Peyer's patch (tissue), 4 donors: ENCODE measurements at regions not wholly inside any gene's neighbourhood (a gene's known extent, or its start where the extent isn't known, plus 50 kb on each side); places are given as distances from the start of the nearest gene placed in this dataset.

ENCODE experiments used
- CTCF ChIP-seq, 6 experiments: fragments of 450-650 bp in 4 of 6; fragments of 200-600 bp in 2 of 6; sonication (generic) in 1 of 6; IDR thresholded peaks; one replicate each; pipeline ENCODE4 v1.5.1; 2017 to 2019; ENCODE audit warnings: antibody characterized with exemption in 6 of 6, mild to moderate bottlenecking in 3 of 6, moderate library complexity in 1 of 6
- POLR2A ChIP-seq, 2 donors: fragments of 450-650 bp; IDR thresholded peaks; one replicate each; pipeline ENCODE4 v1.5.1; 2017; ENCODE audit warnings: antibody characterized with exemption in 2 of 2, mild to moderate bottlenecking in 2 of 2, moderate library complexity in 2 of 2

- no peak for TF ChIP-seq CTCF (IDR thresholded peaks at IDR 0.05)
- no peak for TF ChIP-seq POLR2A (IDR thresholded peaks at IDR 0.05)
Observed at GRCh38 chr17:73914536-73915274, 270.5 kb upstream of the SDK2 start.
